Stimulated activated CD8-positive, alpha-beta memory T cell treated with anti-CD3 and anti-CD28 coated beads, Interleukin-2, amount 100 ng/mL, for 1 hour (primary cell): ENCODE measurements at regions not wholly inside any gene's neighbourhood (a gene's known extent, or its start where the extent isn't known, plus 50 kb on each side); places are given as distances from the start of the nearest gene placed in this dataset.
"Not testable (repeated sequence)": the region's sequence is repeated elsewhere in the genome, so short reads cannot be mapped to it uniquely, and the experiment has no call there.

Experiments
- DNase-seq, 2 donors: peaks; one replicate each; pipeline ENCODE4 v3.0.0-alpha.2; 2020; ENCODE audit warnings: low read depth in 2 of 2

DNA sequence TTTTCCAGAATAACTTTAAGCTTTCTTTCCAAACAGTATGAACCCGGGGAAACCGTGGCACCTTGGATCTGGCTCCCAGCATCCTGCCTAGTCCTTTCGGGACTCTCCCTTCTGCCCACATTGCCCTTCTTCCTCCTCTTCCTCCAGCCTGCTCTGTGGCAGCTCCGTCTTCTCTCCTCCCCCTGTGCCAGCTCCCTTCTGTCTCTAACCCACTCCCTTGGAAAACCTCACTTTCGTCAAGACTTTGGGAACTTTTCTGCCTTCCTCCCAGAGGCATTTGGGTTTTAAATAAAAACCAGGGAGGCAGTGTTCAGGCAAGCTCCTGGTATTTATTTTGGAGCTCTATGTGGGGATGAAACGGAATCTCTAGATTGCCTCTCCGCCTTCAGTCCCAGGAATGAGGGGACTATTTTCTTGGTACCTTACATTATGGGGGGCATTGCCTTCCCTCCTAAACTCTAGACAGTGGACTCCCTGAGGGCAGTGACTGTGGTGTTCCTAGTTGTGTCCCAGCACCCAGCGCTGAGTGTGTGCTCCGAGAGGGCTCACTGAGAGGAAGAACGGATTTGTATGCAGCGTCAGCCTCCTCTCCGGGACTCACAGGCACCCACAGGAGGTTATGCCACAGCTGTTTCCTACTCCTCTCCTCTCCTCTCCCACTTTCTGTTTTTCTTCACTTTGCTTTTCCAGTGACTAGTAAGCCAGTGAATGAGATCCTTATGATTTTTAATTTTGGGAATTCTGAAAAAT lies 105.4 kb upstream of the MRPS22 start:
- DNase-seq: no peak

GRCh38 chr3:139239550-139239949 lies 104.3 kb upstream of the MRPS22 start:
- DNase-seq: no peak

DNA sequence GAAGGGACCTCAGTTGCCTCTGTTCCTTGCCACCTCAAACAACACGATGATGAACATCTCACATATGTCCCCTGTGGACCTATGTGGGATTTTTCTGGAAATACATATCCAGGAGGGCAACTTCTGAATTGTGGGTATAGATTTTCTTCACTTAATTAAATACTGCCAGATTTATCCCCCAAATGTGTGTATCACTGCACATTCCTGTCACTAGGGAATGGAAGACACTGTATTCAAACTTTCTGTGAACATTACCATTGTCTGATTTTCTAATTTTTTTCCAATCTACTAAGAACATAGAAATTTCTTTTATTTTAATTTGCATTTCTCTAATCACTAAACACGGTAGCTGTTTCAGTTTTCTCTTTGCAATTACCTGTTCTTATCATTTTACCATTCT lies 102.0 kb upstream of the MRPS22 start:
- no peak for DNase-seq

- no peak for DNase-seq
These were observed 100.1 kb upstream of the MRPS22 start for GRCh38 chr3:139243710-139244109.

- no peak for DNase-seq
These were observed 95.1 kb upstream of the MRPS22 start for GRCh38 chr3:139248593-139249255.

DNA sequence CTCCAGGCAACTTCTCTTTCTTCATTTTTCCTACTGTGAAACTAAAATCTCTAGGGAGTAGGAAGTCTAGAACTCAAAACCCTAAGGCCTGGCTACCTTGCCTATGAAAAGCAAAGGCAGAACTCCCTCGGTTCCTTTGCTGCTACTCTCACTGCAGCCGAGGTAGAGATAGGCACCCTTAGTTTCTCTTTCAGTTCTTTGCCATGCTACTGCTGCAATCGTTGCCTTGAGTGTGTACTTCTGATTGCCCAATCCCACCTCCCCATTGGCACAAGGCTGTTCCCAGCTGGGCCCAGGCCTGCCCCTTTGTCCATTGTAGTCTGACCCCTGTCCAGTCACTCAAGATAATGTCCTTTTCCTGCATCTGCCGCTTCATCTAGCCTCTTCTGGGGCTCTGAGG lies 92.3 kb upstream of the MRPS22 start:
- no peak for DNase-seq

GRCh38 chr3:139252719-139253118 lies 91.1 kb upstream of the MRPS22 start:
- DNase-seq: no peak

- DNase-seq: no peak
These were observed 85.5 kb upstream of the MRPS22 start for GRCh38 chr3:139258276-139258675.

GRCh38 chr3:139259398-139259797 lies 84.4 kb upstream of the MRPS22 start:
- no peak for DNase-seq

DNA sequence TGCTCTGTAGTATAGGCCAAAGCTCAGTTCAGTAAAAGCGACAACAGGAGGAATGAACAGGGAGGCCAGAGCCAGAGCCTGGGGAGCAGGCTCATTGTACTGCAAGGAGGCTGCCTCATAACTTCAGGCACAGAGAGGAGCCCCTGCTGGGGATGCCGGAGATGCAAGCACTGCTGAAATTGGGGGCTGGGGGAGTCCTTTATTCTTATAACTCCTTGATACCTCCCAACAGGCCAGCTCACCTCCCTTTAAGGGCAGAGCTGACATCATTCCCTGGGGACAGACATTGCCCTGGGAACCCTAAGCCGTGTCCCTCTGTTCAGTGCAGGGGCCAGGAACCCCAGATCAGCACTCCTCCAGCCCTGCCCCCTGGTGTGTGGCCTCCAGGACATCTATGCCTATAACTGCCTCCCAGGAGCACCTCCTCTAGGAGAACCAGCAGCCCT lies 83.8 kb upstream of the MRPS22 start:
- no peak for DNase-seq

GRCh38 chr3:139260793-139261736 lies 82.8 kb upstream of the MRPS22 start:
- DNase-seq: no peak

- DNase-seq: no peak
These were observed 81.8 kb upstream of the MRPS22 start for GRCh38 chr3:139261754-139262586.

DNA sequence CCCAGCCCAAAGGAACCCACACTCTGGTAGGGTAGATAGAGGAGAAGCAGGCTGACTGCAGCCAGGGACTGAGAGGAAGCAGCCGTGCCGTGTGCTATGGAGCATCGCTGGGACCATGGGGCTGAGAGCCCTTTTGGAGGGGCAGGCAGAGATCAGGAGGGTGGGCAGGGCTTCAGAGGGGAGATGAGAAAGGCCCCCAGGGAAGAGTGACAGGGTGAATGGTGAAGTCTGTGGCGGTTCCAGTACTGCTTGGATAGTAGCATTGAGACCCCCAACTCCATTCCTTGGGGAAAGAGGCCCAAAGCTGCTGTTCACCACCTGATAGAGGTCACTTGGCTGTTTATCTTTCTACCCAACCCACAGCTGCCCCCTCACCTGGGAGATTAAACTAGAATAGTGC lies 80.0 kb upstream of the MRPS22 start:
- DNase-seq: no peak

DNA sequence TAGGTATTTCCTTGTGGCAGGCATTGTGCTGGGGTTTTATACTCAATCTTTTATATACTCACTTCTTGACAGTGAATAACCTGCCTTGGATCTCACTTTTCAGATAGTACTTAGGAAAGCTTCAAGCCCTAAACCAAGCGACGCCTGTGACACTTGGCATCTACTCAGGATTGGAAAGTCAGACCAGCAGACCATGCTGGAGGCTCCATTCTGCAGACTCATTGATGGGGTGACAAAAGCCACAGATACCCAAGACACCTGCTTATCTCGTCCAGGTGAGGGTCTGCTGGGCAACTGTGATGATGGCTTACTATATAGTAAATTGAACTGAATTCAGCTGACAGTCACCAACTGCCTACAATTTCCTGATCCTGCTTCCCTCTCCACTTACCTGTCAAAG lies 79.4 kb upstream of the MRPS22 start:
- no peak for DNase-seq

DNA sequence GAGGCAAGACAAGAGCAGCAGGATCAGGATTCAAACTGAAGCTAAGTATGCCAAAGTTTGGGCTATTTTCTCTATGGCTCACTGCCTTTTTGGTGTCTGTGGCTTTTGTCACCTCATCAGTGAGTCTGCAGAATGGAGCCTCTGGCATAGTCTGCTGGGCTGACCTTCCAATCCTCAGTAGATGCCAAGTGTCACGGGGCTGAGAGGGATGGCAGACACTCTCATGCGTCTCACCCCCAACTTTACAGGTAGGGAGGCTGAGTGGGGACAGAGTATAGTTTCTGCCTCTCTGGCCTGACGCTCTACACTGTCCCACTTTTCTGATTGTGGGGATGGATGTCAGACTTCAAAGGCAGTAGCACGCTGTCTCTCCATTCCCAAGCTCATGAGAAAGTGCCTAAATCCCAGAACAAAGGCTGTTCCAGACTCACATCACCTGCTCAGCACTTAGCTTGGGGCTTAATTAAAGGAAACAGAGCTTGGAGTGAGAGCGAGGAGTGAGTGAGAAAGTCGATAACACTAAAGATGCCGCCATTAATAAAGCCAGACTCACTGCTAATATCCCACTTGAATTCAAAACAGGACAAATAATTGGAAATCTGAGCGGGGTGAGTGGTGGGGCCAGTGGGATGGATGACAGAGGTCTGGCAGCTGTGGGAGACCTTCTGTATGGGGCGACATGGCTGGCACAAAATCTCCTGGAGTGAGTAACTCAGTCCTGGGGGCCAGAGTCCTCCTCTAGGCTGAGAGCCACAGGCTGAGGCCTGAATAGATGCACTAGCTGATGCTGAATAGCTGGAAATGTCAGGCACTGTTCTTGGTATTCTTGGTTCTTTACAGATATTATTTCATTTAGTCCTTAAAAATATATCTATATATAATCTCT lies 78.4 kb upstream of the MRPS22 start:
- DNase-seq: no peak

DNA sequence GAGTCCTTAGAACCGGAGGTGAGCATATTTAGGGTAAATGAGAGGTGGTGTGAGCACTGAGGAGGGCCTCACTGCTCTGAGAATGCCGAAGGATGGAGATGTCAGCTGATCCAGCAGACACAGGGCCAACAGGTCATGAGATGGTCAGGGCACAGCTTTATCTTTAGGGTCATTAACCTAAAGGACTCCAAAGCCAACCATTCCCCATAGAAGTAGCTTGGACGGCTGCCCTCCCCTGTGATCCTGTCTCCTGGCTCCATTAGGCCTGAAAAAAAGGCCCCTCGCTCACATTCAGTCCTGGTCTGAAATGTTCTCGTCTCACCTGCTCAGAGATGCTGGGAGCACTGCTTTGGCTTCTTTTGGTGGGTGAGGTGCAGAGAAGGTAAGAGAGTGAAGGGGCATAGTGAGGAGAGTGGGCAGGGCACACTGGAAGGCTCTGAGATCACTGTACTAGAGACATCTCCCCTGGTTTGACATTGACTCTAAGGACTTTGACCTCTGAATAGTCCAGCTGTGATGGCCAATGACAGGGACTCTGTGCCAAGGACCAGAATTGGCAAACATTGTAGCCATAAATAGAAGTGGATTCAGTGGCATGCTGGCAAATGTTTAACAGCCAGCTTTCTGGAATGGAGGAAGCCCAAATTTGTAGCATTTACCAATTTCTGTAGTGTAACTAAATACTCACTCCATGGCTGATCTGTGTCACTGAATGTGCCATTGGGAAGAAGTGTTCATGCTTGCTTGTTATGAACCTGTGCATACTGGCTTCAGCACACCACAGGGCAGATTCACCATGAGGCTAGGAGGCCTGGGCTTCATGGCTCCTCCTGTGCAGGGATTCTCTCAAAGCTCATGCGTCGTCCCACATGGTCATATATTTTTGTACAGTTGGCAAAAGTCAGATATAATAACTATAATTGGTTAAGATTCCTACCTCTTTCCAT lies 76.2 kb upstream of the MRPS22 start:
- DNase-seq: no peak

DNA sequence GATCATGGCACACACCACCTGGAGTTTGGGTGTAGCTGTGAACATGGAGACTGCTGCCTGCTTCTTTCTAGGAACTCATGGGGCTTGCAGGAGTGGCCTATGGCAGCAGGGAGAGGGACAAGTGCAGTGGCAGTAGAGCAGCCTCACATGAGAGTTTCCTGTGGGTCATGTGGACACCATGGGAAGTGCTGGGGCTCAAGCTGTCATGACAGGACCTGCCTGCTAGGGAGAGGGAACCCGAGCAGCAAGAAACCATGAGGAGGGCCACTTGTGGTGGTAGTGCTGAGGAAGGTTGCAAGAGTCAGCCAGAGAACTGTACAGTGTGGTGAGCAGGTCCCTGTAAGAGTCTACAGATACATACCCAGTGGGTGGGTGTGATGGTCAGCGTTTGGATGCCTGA lies 73.8 kb upstream of the MRPS22 start:
- DNase-seq: no peak

GRCh38 chr3:139270652-139271051 lies 73.2 kb upstream of the MRPS22 start:
- not testable (repeated sequence) for DNase-seq

DNA sequence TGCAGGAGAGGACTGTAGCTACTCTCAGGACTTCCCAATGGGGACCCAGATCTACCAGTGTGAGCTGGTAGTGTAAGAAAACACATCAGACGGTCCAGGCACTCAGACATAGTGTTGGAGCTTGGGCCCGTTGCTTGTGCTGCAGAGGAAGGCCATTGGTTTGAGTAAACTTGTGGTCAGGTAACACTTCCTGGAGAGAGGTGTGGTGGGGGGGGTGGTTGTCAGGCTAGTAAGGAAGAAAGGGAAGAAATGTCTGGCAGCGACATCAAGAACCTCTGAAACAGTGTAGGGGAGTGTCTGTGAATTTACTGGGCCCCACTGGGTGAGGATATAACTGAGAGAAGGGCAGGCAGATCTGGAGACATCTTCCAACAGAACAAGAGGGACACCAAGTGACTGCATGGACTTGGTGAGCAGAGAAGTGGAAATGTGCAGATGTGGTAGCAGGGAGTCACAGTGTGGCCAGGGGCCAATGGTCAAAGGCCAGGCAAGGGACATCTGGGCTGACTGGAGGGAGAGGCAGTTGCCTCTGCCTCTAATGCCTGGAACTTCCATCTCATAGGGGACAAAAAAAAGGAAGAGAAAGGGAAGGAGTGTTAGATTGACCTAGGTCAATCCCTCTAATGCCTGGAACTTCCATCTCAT lies 63.7 kb upstream of the MRPS22 start:
- DNase-seq: no peak
